ENCODE measurements at regions not wholly inside any gene's neighbourhood (a gene's known extent, or its start where the extent isn't known, plus 50 kb on each side); places are given as distances from the start of the nearest gene placed in this dataset.

DNA sequence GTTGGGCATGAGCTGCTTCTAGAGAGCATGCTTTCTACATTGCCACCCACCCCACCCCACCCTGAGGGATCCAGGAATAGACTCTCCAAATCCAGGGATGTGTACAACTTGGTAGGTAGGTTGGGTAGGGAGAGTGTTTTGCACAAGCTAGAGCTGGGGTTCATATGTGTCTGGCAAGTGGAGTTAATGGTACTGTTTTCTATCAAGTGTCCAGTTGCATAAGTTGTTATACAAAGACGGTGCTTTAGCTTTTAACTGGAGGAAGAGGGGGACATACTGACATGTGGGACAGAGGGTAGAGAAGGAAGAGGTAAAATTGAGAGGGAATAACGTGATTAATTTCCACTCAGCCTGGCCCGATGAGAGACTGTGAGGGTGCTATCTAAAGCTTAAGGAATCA is 51.0 kb upstream of the TNC start:
- 94% methylated on average over 3 of the region's 3 CpGs for WGBS
- Histone ChIP-seq H3K27ac (ENCODE audit: low read depth in 1 of 2, low read length in 1 of 2) (no peak overlapping the region), H3K27me3 (ENCODE audit: control insufficient read depth in 2 of 2, insufficient read depth in 1 of 2, low read length in 1 of 2) (no peaks in the 10 kb centered on the region), H3K4me1 (ENCODE audit: control insufficient read depth in 2 of 2, insufficient read depth in 2 of 2, low read length in 2 of 2) (no peaks in the 10 kb centered on the region), H3K9me3 (ENCODE audit: control insufficient read depth in 2 of 2, insufficient read depth in 1 of 2, low read length in 1 of 2) (no peaks in the 10 kb centered on the region), H3K36me3 (ENCODE audit: control insufficient read depth in 2 of 2, insufficient read depth in 2 of 2, low read length in 1 of 2) (no peaks in the 10 kb centered on the region), H3K4me3 (ENCODE audit: low read length in 2 of 2) (no peak overlapping the region)
- DNase-seq (ENCODE audit: low read depth in 6 of 9, low spot score in 9 of 9), result no peak

DNA sequence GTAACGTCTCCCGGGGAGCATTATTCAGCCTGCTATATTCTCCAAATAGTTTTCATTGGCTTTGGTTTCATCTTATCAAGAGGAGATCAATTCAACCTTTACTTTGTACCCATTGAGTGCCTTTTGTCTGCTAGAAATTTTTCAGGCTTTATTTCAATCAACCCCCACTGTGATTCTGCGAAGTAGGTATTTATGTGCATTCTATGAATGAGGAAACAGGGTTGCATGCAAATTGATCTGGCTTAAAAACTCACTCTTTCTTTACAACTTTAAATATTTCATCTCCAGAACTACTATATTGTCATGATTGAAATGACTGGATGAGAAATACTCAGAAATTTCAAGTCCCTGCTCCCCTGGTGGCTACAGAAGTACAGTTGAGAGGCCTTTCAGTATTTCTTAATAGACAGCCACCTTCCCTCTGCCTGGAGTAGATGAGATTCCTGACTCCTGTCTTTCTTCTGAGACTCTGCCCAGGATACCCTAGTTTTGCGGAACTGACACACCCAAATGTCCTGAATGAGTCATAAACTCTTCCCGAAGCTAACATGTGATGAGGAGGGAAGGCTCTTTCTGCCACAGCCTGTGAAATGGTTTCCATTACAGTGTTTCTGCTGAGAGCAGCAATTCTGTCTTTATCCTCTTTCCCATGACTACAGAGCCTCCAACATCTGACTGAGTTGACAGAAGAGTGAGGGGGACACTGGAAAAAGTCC is 52.6 kb upstream of the TNC start:
- Histone ChIP-seq H3K4me1 (ENCODE audit: control insufficient read depth in 2 of 2, insufficient read depth in 2 of 2, low read length in 2 of 2) (no peaks in the 10 kb centered on the region), H3K4me3 (ENCODE audit: low read length in 2 of 2) (no peak overlapping the region), H3K9me3 (ENCODE audit: control insufficient read depth in 2 of 2, insufficient read depth in 1 of 2, low read length in 1 of 2) (no peaks in the 10 kb centered on the region), H3K27ac (ENCODE audit: low read depth in 1 of 2, low read length in 1 of 2) (no peak overlapping the region), H3K27me3 (ENCODE audit: control insufficient read depth in 2 of 2, insufficient read depth in 1 of 2, low read length in 1 of 2) (no peaks in the 10 kb centered on the region), H3K36me3 (ENCODE audit: control insufficient read depth in 2 of 2, insufficient read depth in 2 of 2, low read length in 1 of 2) (no peaks in the 10 kb centered on the region)
- no peak for DNase-seq (ENCODE audit: low read depth in 6 of 9, low spot score in 9 of 9)
- WGBS, result 85% methylated on average over 5 of the region's 5 CpGs

DNA sequence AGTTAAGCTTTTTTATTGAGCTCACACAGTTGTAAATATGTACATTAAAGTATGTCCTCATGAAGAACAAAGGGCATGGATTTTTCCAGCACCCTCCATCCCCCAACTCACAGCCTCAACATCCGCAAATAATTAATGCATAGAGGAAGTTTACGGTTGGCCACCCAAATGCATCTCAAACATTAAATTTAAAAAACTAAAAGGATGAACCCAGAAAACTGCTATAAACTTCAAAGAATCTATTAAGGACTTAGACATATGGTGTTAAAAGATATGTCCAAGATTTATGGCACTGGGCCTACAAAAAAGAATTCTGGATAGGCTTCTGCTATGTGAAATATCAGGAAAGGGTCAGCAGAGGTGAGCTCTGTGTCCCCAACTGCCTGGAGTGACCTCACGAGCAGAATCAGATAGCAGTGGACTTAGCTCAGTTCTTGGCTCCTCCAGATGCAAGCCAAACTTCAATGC is 54.0 kb upstream of the TNC start:
- DNase-seq (ENCODE audit: low read depth in 6 of 9, low spot score in 9 of 9), result no peak
- Histone ChIP-seq H3K4me1 (ENCODE audit: control insufficient read depth in 2 of 2, insufficient read depth in 2 of 2, low read length in 2 of 2) (no peaks in the 10 kb centered on the region), H3K27me3 (ENCODE audit: control insufficient read depth in 2 of 2, insufficient read depth in 1 of 2, low read length in 1 of 2) (no peaks in the 10 kb centered on the region), H3K36me3 (ENCODE audit: control insufficient read depth in 2 of 2, insufficient read depth in 2 of 2, low read length in 1 of 2) (no peaks in the 10 kb centered on the region), H3K27ac (ENCODE audit: low read depth in 1 of 2, low read length in 1 of 2) (no peak overlapping the region), H3K9me3 (ENCODE audit: control insufficient read depth in 2 of 2, insufficient read depth in 1 of 2, low read length in 1 of 2) (no peaks in the 10 kb centered on the region), H3K4me3 (ENCODE audit: low read length in 2 of 2) (no peak overlapping the region)
- WGBS, result 94% methylated on average over 3 of the region's 3 CpGs

DNA sequence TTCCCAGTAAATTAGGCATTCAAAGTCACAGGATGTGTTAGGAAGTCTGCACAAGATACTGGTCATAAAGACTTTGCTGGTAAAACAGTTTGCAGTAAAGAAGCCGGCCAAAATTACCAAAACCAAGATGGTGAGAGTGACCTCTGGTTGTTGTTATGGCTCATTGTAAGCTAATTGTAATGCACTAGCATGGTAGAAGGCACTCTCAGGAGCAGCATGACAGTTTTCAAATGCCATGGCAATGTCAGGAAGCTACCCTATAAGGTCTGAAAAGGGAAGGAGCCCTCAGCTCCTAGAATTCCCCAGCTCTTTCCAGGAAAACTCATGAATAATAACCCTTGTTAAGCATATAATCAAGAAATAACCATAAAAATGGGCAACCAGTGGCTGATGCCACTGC is 64.3 kb upstream of the TNC start:
- 97% methylated on average over 1 of the region's 1 CpG for WGBS
- no peak for DNase-seq (ENCODE audit: low read depth in 6 of 9, low spot score in 9 of 9)
- no peaks in the 10 kb centered on the region for H3K27me3 ChIP-seq (ENCODE audit: control insufficient read depth in 2 of 2, insufficient read depth in 1 of 2, low read length in 1 of 2)

DNA sequence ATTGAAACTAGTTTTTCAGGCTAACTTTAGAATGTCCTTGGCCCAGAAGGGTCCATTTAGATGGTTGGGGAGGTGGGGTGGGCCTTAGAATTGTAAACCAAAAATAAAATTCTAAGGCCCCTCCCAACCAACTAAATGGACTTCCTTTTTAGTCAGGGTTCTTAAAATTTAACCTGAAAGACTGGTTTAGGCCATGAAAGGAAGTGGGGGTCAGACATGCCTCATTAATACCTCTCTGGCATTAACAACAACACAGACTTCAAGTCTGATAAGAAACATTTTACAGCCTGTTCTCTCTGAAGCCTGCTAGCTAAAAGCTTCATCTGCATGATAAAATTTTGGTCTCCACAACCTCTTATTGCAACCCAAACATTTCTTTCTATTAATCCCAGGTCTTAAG is 65.5 kb upstream of the TNC start:
- no peak overlapping the region for H3K27ac ChIP-seq (ENCODE audit: low read depth in 1 of 2, low read length in 1 of 2)
- H3K4me3 ChIP-seq (ENCODE audit: low read length in 2 of 2), result no peak overlapping the region
- H3K4me1 ChIP-seq (ENCODE audit: control insufficient read depth in 2 of 2, insufficient read depth in 2 of 2, low read length in 2 of 2), result no peaks in the 10 kb centered on the region
- no peaks in the 10 kb centered on the region for H3K9me3 ChIP-seq (ENCODE audit: control insufficient read depth in 2 of 2, insufficient read depth in 1 of 2, low read length in 1 of 2)
- no peaks in the 10 kb centered on the region for H3K27me3 ChIP-seq (ENCODE audit: control insufficient read depth in 2 of 2, insufficient read depth in 1 of 2, low read length in 1 of 2)
- DNase-seq (ENCODE audit: low read depth in 6 of 9, low spot score in 9 of 9), result no peak
- H3K36me3 ChIP-seq (ENCODE audit: control insufficient read depth in 2 of 2, insufficient read depth in 2 of 2, low read length in 1 of 2), result no peaks in the 10 kb centered on the region

More for the DNA sequence above, 64.3 kb upstream of the TNC start:
- Histone ChIP-seq H3K4me1 (ENCODE audit: control insufficient read depth in 2 of 2, insufficient read depth in 2 of 2, low read length in 2 of 2) (no peaks in the 10 kb centered on the region), H3K36me3 (ENCODE audit: control insufficient read depth in 2 of 2, insufficient read depth in 2 of 2, low read length in 1 of 2) (no peaks in the 10 kb centered on the region), H3K27ac (ENCODE audit: low read depth in 1 of 2, low read length in 1 of 2) (no peak overlapping the region), H3K9me3 (ENCODE audit: control insufficient read depth in 2 of 2, insufficient read depth in 1 of 2, low read length in 1 of 2) (no peaks in the 10 kb centered on the region), H3K4me3 (ENCODE audit: low read length in 2 of 2) (no peak overlapping the region)

DNA sequence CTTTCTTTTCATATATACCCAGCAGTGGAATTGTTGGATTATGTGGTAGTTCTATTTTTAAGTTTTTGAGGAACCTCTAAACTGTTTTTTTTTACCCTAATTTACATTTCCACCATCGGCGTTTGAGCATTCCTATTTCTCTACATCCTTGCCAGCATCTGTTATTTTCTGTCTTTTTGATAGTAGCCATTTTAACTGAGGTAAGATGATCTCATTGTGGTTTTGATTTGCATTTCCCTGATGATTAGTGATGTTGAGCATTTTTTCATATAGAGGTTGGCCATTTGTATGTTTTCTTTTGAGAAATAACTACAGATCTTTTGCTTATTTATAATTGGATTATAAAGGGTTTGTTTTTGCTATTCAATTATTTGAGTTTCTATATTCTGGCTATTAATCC is 71.7 kb upstream of the TNC start:
- Histone ChIP-seq H3K9me3 (ENCODE audit: control insufficient read depth in 2 of 2, insufficient read depth in 1 of 2, low read length in 1 of 2) (no peaks in the 10 kb centered on the region), H3K27me3 (ENCODE audit: control insufficient read depth in 2 of 2, insufficient read depth in 1 of 2, low read length in 1 of 2) (no peaks in the 10 kb centered on the region), H3K4me1 (ENCODE audit: control insufficient read depth in 2 of 2, insufficient read depth in 2 of 2, low read length in 2 of 2) (no peaks in the 10 kb centered on the region), H3K27ac (ENCODE audit: low read depth in 1 of 2, low read length in 1 of 2) (no peak overlapping the region), H3K4me3 (ENCODE audit: low read length in 2 of 2) (no peak overlapping the region), H3K36me3 (ENCODE audit: control insufficient read depth in 2 of 2, insufficient read depth in 2 of 2, low read length in 1 of 2) (no peaks in the 10 kb centered on the region)
- 95% methylated on average over 2 of the region's 2 CpGs for WGBS
- no peak for DNase-seq (ENCODE audit: low read depth in 6 of 9, low spot score in 9 of 9)

DNA sequence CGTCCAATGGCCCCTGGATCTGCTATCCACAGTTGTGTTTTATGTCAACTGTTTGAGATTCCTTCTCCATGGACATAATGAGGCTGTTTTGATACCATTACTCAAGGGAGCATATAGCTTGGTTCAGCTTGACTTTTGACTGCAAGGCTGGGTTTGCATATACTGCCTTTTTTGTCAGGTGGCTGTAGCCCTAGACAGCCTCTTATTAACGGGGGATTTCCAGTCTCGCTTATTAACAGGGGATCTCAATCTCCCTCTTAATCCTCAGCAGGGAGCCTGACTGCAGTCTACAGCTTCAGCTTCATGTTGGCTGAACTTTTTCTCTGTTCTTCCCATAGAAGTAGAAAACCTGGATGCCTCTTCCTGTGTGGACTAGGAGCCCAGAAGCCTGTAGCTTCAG is 73.7 kb upstream of the TNC start:
- Histone ChIP-seq H3K27ac (ENCODE audit: low read depth in 1 of 2, low read length in 1 of 2) (no peak overlapping the region), H3K27me3 (ENCODE audit: control insufficient read depth in 2 of 2, insufficient read depth in 1 of 2, low read length in 1 of 2) (no peaks in the 10 kb centered on the region), H3K36me3 (ENCODE audit: control insufficient read depth in 2 of 2, insufficient read depth in 2 of 2, low read length in 1 of 2) (no peaks in the 10 kb centered on the region), H3K9me3 (ENCODE audit: control insufficient read depth in 2 of 2, insufficient read depth in 1 of 2, low read length in 1 of 2) (no peaks in the 10 kb centered on the region), H3K4me1 (ENCODE audit: control insufficient read depth in 2 of 2, insufficient read depth in 2 of 2, low read length in 2 of 2) (no peaks in the 10 kb centered on the region), H3K4me3 (ENCODE audit: low read length in 2 of 2) (no peak overlapping the region)
- WGBS, result 93% methylated on average over 3 of the region's 3 CpGs
- no peak for DNase-seq (ENCODE audit: low read depth in 6 of 9, low spot score in 9 of 9)

DNA sequence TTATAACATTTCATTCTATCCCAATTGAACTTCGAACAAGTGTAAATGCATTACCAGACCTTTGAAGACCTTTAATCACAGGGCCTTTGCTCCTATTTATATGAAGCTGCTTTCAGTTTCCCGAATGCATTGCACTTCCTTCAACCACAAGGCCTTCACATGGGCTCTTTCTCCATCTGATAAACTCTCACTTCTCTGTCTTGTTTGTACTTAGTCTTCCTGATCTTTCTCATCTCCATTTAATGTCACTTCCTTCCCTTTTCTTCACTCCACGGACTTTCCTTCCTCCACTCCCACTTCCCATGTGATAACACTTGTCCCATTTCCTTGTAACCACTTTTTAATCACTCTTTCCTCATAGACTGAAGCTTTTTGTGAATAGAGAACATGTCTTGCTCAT is 74.3 kb upstream of the TNC start:
- WGBS, result 39% methylated on average over 3 of the region's 3 CpGs
- DNase-seq (ENCODE audit: low read depth in 6 of 9, low spot score in 9 of 9), result no peak
- no peaks in the 10 kb centered on the region for H3K9me3 ChIP-seq (ENCODE audit: control insufficient read depth in 2 of 2, insufficient read depth in 1 of 2, low read length in 1 of 2)

DNA sequence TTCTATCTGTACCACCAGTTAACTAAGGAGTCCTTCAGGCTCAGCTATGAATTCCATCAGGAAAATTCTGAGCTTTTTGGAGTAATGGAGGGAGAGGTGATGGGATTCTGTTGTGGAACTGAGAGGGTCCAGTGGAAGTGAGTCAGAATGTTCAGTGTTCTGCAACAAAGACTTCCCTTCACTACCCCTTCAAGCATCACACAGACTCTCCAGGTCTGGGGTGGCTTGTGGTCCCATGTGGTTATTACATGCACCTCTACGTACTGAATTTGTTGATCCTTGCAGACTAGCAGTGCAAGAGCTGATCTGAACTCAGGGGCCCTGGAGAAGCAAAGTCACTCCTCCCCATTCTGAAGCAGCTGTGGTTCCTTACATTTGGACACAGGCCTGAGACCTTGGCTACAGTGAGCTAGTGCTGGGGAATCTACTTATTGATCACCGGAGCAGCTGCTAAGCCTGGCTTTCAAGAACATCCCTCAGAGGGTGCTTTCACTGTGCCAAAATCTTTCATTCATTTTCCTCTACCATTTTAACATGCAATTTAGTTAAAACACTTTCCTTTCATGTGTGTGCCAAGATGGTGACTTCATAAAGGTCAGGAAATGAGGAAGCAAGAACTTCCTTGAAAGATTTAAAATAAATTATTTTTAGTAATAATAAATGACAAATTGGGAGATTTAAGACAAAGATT is 75.0 kb upstream of the TNC start:
- 95% methylated on average over 2 of the region's 2 CpGs for WGBS
- no peak for DNase-seq (ENCODE audit: low read depth in 6 of 9, low spot score in 9 of 9)
- H3K27ac ChIP-seq (ENCODE audit: low read depth in 1 of 2, low read length in 1 of 2), result no peak overlapping the region

More for the DNA sequence above, 74.3 kb upstream of the TNC start:
- Histone ChIP-seq H3K4me3 (ENCODE audit: low read length in 2 of 2) (no peak overlapping the region), H3K27ac (ENCODE audit: low read depth in 1 of 2, low read length in 1 of 2) (no peak overlapping the region), H3K4me1 (ENCODE audit: control insufficient read depth in 2 of 2, insufficient read depth in 2 of 2, low read length in 2 of 2) (no peaks in the 10 kb centered on the region), H3K36me3 (ENCODE audit: control insufficient read depth in 2 of 2, insufficient read depth in 2 of 2, low read length in 1 of 2) (no peaks in the 10 kb centered on the region), H3K27me3 (ENCODE audit: control insufficient read depth in 2 of 2, insufficient read depth in 1 of 2, low read length in 1 of 2) (no peaks in the 10 kb centered on the region)

More for the DNA sequence above, 75.0 kb upstream of the TNC start:
- H3K9me3 ChIP-seq (ENCODE audit: control insufficient read depth in 2 of 2, insufficient read depth in 1 of 2, low read length in 1 of 2), result no peaks in the 10 kb centered on the region
- H3K36me3 ChIP-seq (ENCODE audit: control insufficient read depth in 2 of 2, insufficient read depth in 2 of 2, low read length in 1 of 2), result no peaks in the 10 kb centered on the region
- no peaks in the 10 kb centered on the region for H3K4me1 ChIP-seq (ENCODE audit: control insufficient read depth in 2 of 2, insufficient read depth in 2 of 2, low read length in 2 of 2)
- no peaks in the 10 kb centered on the region for H3K27me3 ChIP-seq (ENCODE audit: control insufficient read depth in 2 of 2, insufficient read depth in 1 of 2, low read length in 1 of 2)
- H3K4me3 ChIP-seq (ENCODE audit: low read length in 2 of 2), result no peak overlapping the region
